SJSA1 (cell line): ENCODE measurements at regions not wholly inside any gene's neighbourhood (a gene's known extent, or its start where the extent isn't known, plus 50 kb on each side); places are given as distances from the start of the nearest gene placed in this dataset.

Experiments used
- DNase-seq, 2 experiments: peaks; one replicate each; pipeline ENCODE4 v3.0.0-alpha.2; 2015 to 2020; ENCODE audit warnings: low spot score in 2 of 2, low read depth in 1 of 2
- H3K27ac ChIP-seq: fragments of 250-450 bp; sonication (Bioruptor Pico); 2 replicates; pipeline ENCODE4 v1.5.1; 2020; ENCODE audit warnings: mild to moderate bottlenecking, moderate library complexity
- H3K27me3 ChIP-seq: fragments of 250-450 bp; sonication (Bioruptor Pico); replicated peaks from 2 replicates; pipeline ENCODE4 v1.5.1; 2020; ENCODE audit warnings: mild to moderate bottlenecking, moderate library complexity
- H3K36me3 ChIP-seq: fragments of 250-450 bp; sonication (Bioruptor Pico); 2 replicates; pipeline ENCODE4 v1.5.1; 2020; ENCODE audit warnings: mild to moderate bottlenecking
- H3K4me1 ChIP-seq: fragments of 250-450 bp; sonication (Bioruptor Pico); replicated peaks from 2 replicates; pipeline ENCODE4 v1.6.1; 2021; ENCODE audit warnings: mild to moderate bottlenecking
- H3K4me3 ChIP-seq: fragments of 250-450 bp; sonication (Bioruptor Pico); 2 replicates; pipeline ENCODE4 v1.5.1; 2020; ENCODE audit warnings: mild to moderate bottlenecking
- H3K9me3 ChIP-seq: fragments of 250-450 bp; sonication (Bioruptor Pico); replicated peaks from 2 replicates; pipeline ENCODE4 v1.5.1; 2020; ENCODE audit warnings: mild to moderate bottlenecking

GRCh38 chr2:59899692-59900091 is 653.8 kb downstream of the BCL11A start:
- Histone ChIP-seq H3K27me3 (no peaks in the 10 kb centered on the region), H3K27ac (no peak overlapping the region), H3K4me3 (no peak overlapping the region), H3K9me3 (no peaks in the 10 kb centered on the region), H3K36me3 (no peaks in the 10 kb centered on the region), H3K4me1 (no peaks in the 10 kb centered on the region)
- no peak for DNase-seq

GRCh38 chr2:59896499-59897245 is 656.8 kb downstream of the BCL11A start:
- no peaks in the 10 kb centered on the region for H3K27me3 ChIP-seq
- no peaks in the 10 kb centered on the region for H3K4me1 ChIP-seq
- H3K9me3 ChIP-seq, result no peaks in the 10 kb centered on the region
- H3K27ac ChIP-seq, result no peak overlapping the region
- H3K4me3 ChIP-seq, result no peak overlapping the region
- no peaks in the 10 kb centered on the region for H3K36me3 ChIP-seq
- no peak for DNase-seq

- Histone ChIP-seq H3K36me3 (no peaks in the 10 kb centered on the region), H3K4me1 (no peaks in the 10 kb centered on the region), H3K27me3 (no peaks in the 10 kb centered on the region; the same call in 1 of the 2 replicates), H3K9me3 (no peaks in the 10 kb centered on the region), H3K27ac (no peak overlapping the region), H3K4me3 (no peak overlapping the region)
- DNase-seq, result no peak
Observed at GRCh38 chr2:59893612-59894011, 659.8 kb downstream of the BCL11A start.

GRCh38 chr2:59892398-59892797 is 661.1 kb downstream of the BCL11A start:
- no peak for DNase-seq
- H3K27ac ChIP-seq, result no peak overlapping the region
- H3K4me3 ChIP-seq, result no peak overlapping the region
- no peaks in the 10 kb centered on the region for H3K4me1 ChIP-seq
- H3K36me3 ChIP-seq, result no peaks in the 10 kb centered on the region
- H3K27me3 ChIP-seq, result no peaks in the 10 kb centered on the region; the same call in 1 of the 2 replicates
- H3K9me3 ChIP-seq, result no peaks in the 10 kb centered on the region

- H3K9me3 ChIP-seq, result no peaks in the 10 kb centered on the region
- no peak overlapping the region for H3K27ac ChIP-seq
- H3K36me3 ChIP-seq, result no peaks in the 10 kb centered on the region
- H3K4me1 ChIP-seq, result no peaks in the 10 kb centered on the region
- no peak overlapping the region for H3K4me3 ChIP-seq
- DNase-seq, result no peak
- H3K27me3 ChIP-seq, result no peaks in the 10 kb centered on the region; the same call in 1 of the 2 replicates
Observed at GRCh38 chr2:59889305-59889704, 664.1 kb downstream of the BCL11A start.

- H3K36me3 ChIP-seq, result no peaks in the 10 kb centered on the region
Observed at GRCh38 chr2:59888706-59889105, 664.7 kb downstream of the BCL11A start.

GRCh38 chr2:59888015-59888414 is 665.4 kb downstream of the BCL11A start:
- no peak for DNase-seq

More at GRCh38 chr2:59888706-59889105, 664.7 kb downstream of the BCL11A start:
- H3K27ac ChIP-seq, result no peak overlapping the region
- no peaks in the 10 kb centered on the region for H3K9me3 ChIP-seq
- no peak overlapping the region for H3K4me3 ChIP-seq
- no peaks in the 10 kb centered on the region; the same call in 1 of the 2 replicates for H3K27me3 ChIP-seq
- DNase-seq, result no peak
- H3K4me1 ChIP-seq, result no peaks in the 10 kb centered on the region

GRCh38 chr2:59887366-59887765 is 666.1 kb downstream of the BCL11A start:
- Histone ChIP-seq H3K9me3 (no peaks in the 10 kb centered on the region), H3K4me3 (no peak overlapping the region), H3K4me1 (no peaks in the 10 kb centered on the region), H3K27me3 (no peaks in the 10 kb centered on the region; the same call in 1 of the 2 replicates), H3K36me3 (no peaks in the 10 kb centered on the region), H3K27ac (no peak overlapping the region)
- no peak for DNase-seq

More at GRCh38 chr2:59888015-59888414, 665.4 kb downstream of the BCL11A start:
- no peak overlapping the region for H3K4me3 ChIP-seq
- H3K27ac ChIP-seq, result no peak overlapping the region
- H3K4me1 ChIP-seq, result no peaks in the 10 kb centered on the region
- no peaks in the 10 kb centered on the region for H3K9me3 ChIP-seq
- H3K27me3 ChIP-seq, result no peaks in the 10 kb centered on the region; the same call in 1 of the 2 replicates
- H3K36me3 ChIP-seq, result no peaks in the 10 kb centered on the region

- H3K4me1 ChIP-seq, result no peaks in the 10 kb centered on the region
- H3K4me3 ChIP-seq, result no peak overlapping the region
- no peak for DNase-seq
- no peak overlapping the region for H3K27ac ChIP-seq
- H3K36me3 ChIP-seq, result no peaks in the 10 kb centered on the region
- no peaks in the 10 kb centered on the region for H3K9me3 ChIP-seq
- H3K27me3 ChIP-seq, result no peaks in the 10 kb centered on the region; the same call in 1 of the 2 replicates
Observed at GRCh38 chr2:59886759-59887158, 666.7 kb downstream of the BCL11A start.

- Histone ChIP-seq H3K4me3 (no peak overlapping the region), H3K4me1 (no peaks in the 10 kb centered on the region), H3K9me3 (no peaks in the 10 kb centered on the region), H3K27me3 (no peaks in the 10 kb centered on the region; the same call in 1 of the 2 replicates), H3K27ac (no peak overlapping the region), H3K36me3 (no peaks in the 10 kb centered on the region)
- no peak for DNase-seq
Observed at GRCh38 chr2:59885541-59885940, 667.9 kb downstream of the BCL11A start.

GRCh38 chr2:59884166-59884565 is 669.3 kb downstream of the BCL11A start:
- no peaks in the 10 kb centered on the region for H3K9me3 ChIP-seq
- H3K4me1 ChIP-seq, result no peaks in the 10 kb centered on the region
- H3K27ac ChIP-seq, result no peak overlapping the region
- H3K27me3 ChIP-seq, result no peaks in the 10 kb centered on the region; the same call in 1 of the 2 replicates
- no peaks in the 10 kb centered on the region for H3K36me3 ChIP-seq
- H3K4me3 ChIP-seq, result no peak overlapping the region
- DNase-seq, result no peak

- Histone ChIP-seq H3K9me3 (no peaks in the 10 kb centered on the region), H3K27ac (no peak overlapping the region), H3K27me3 (no peaks in the 10 kb centered on the region), H3K4me3 (no peak overlapping the region), H3K36me3 (no peaks in the 10 kb centered on the region), H3K4me1 (no peaks in the 10 kb centered on the region)
- no peak for DNase-seq
Observed at GRCh38 chr2:59882822-59883221, 670.6 kb downstream of the BCL11A start.

GRCh38 chr2:59882279-59882678 is 671.2 kb downstream of the BCL11A start:
- DNase-seq, result no peak
- no peaks in the 10 kb centered on the region for H3K4me1 ChIP-seq
- no peak overlapping the region for H3K27ac ChIP-seq
- H3K36me3 ChIP-seq, result no peaks in the 10 kb centered on the region
- no peaks in the 10 kb centered on the region for H3K9me3 ChIP-seq
- no peaks in the 10 kb centered on the region for H3K27me3 ChIP-seq
- no peak overlapping the region for H3K4me3 ChIP-seq

GRCh38 chr2:59881218-59881617 is 672.2 kb downstream of the BCL11A start:
- H3K27me3 ChIP-seq, result no peaks in the 10 kb centered on the region
- H3K27ac ChIP-seq, result no peak overlapping the region

More at GRCh38 chr2:59881218-59881617, 672.2 kb downstream of the BCL11A start:
- Histone ChIP-seq H3K9me3 (no peaks in the 10 kb centered on the region), H3K4me1 (no peaks in the 10 kb centered on the region), H3K36me3 (no peaks in the 10 kb centered on the region), H3K4me3 (no peak overlapping the region)
- DNase-seq, result no peak
